ENCODE measurements at regions not wholly inside any gene's neighbourhood (a gene's known extent, or its start where the extent isn't known, plus 50 kb on each side); places are given as distances from the start of the nearest gene placed in this dataset.

GRCh38 chr3:24867783-24868182 is 373.1 kb upstream of the THRB start:
- H3K27me3 ChIP-seq (ENCODE audit: control insufficient read depth, insufficient read depth, low read length, poor library complexity, severe bottlenecking): peaks cover 33% of the 10 kb centered on the region
- H3K27ac Mint-ChIP-seq: no peak overlapping the region
- no peaks in the 10 kb centered on the region for H3K36me3 Mint-ChIP-seq (ENCODE audit: low read depth)
- H3K4me3 Mint-ChIP-seq: no peak overlapping the region
- no peak for DNase-seq
- H3K4me1 ChIP-seq (ENCODE audit: control insufficient read depth, insufficient read depth, low read length): no peaks in the 10 kb centered on the region
- H3K4me3 ChIP-seq (ENCODE audit: low read length): no peak overlapping the region
- no peaks in the 10 kb centered on the region for H3K36me3 ChIP-seq (ENCODE audit: control insufficient read depth, insufficient read depth, low read length)
- peaks cover 2% of the 10 kb centered on the region for H3K4me1 Mint-ChIP-seq
- no peak overlapping the region for H3K27ac ChIP-seq (ENCODE audit: low read depth, low read length)
- 86 to 88% methylated on average over 1 to 4 of the region's 4 CpGs for WGBS, 2 experiments (ENCODE audit: insufficient coverage in 1 of 2, insufficient read length in 1 of 2)
- H3K27me3 Mint-ChIP-seq (ENCODE audit: insufficient read depth): peaks cover 8% of the 10 kb centered on the region
- H3K9me3 ChIP-seq (ENCODE audit: control insufficient read depth, low read length): no peaks in the 10 kb centered on the region
- no peaks in the 10 kb centered on the region for H3K9me3 Mint-ChIP-seq
- TF ChIP-seq CTCF (conservative IDR thresholded peaks at IDR 0.05): no peak
- H3K9ac ChIP-seq (ENCODE audit: extremely low read depth, low read length, poor library complexity, severe bottlenecking): no peak overlapping the region

GRCh38 chr3:24881239-24881638 is 386.6 kb upstream of the THRB start:
- Histone ChIP-seq H3K4me1 (ENCODE audit: control insufficient read depth, insufficient read depth, low read length) (no peaks in the 10 kb centered on the region), H3K36me3 (ENCODE audit: control insufficient read depth, insufficient read depth, low read length) (no peaks in the 10 kb centered on the region), H3K9ac (ENCODE audit: extremely low read depth, low read length, poor library complexity, severe bottlenecking) (no peak overlapping the region), H3K27me3 (ENCODE audit: control insufficient read depth, insufficient read depth, low read length, poor library complexity, severe bottlenecking) (no peaks in the 10 kb centered on the region), H3K27ac (ENCODE audit: low read depth, low read length) (no peak overlapping the region), H3K4me3 (ENCODE audit: low read length) (no peak overlapping the region), H3K9me3 (ENCODE audit: control insufficient read depth, low read length) (peaks cover 8% of the 10 kb centered on the region)
- Mint-ChIP-seq H3K4me3 (no peak overlapping the region), H3K36me3 (ENCODE audit: low read depth) (no peaks in the 10 kb centered on the region), H3K9me3 (peaks cover 6% of the 10 kb centered on the region), H3K4me1 (no peaks in the 10 kb centered on the region), H3K27ac (no peak overlapping the region), H3K27me3 (ENCODE audit: insufficient read depth) (no peaks in the 10 kb centered on the region)
- no peak for DNase-seq
- TF ChIP-seq CTCF (conservative IDR thresholded peaks at IDR 0.05): no peak
- 89 to 100% methylated on average over 1 to 2 of the region's 2 CpGs for WGBS, 2 experiments (ENCODE audit: insufficient coverage in 1 of 2, insufficient read length in 1 of 2)

- Histone ChIP-seq H3K4me1 (ENCODE audit: control insufficient read depth, insufficient read depth, low read length) (no peaks in the 10 kb centered on the region), H3K9me3 (ENCODE audit: control insufficient read depth, low read length) (no peaks in the 10 kb centered on the region), H3K27ac (ENCODE audit: low read depth, low read length) (no peak overlapping the region), H3K9ac (ENCODE audit: extremely low read depth, low read length, poor library complexity, severe bottlenecking) (no peak overlapping the region), H3K4me3 (ENCODE audit: low read length) (no peak overlapping the region), H3K27me3 (ENCODE audit: control insufficient read depth, insufficient read depth, low read length, poor library complexity, severe bottlenecking) (no peaks in the 10 kb centered on the region), H3K36me3 (ENCODE audit: control insufficient read depth, insufficient read depth, low read length) (no peaks in the 10 kb centered on the region)
- DNase-seq: no peak
- Mint-ChIP-seq H3K4me3 (no peak overlapping the region), H3K27ac (no peak overlapping the region), H3K27me3 (ENCODE audit: insufficient read depth) (no peaks in the 10 kb centered on the region), H3K36me3 (ENCODE audit: low read depth) (no peaks in the 10 kb centered on the region), H3K4me1 (no peaks in the 10 kb centered on the region), H3K9me3 (no peaks in the 10 kb centered on the region)
- no peak for TF ChIP-seq CTCF (conservative IDR thresholded peaks at IDR 0.05)
- WGBS, 2 experiments (ENCODE audit: insufficient coverage in 1 of 2, insufficient read length in 1 of 2): 91 to 100% methylated on average over 5 of the region's 5 CpGs
Measured at GRCh38 chr3:24886501-24886900, 391.9 kb upstream of the THRB start.

All from endodermal cell (in vitro differentiated cells).